ENCODE measurements at regions not wholly inside any gene's neighbourhood (a gene's known extent, or its start where the extent isn't known, plus 50 kb on each side); places are given as distances from the start of the nearest gene placed in this dataset.
"Not testable (repeated sequence)": the region's sequence is repeated elsewhere in the genome, so short reads cannot be mapped to it uniquely, and the experiment has no call there.

- no peak for DNase-seq
These were observed 50.1 kb upstream of the BCL6 start for GRCh38 chr3:187795207-187795960.

- DNase-seq: no peak
These were observed 52.9 kb upstream of the BCL6 start for GRCh38 chr3:187798126-187798525.

- peak; percentile 55 for DNase-seq
These were observed 53.6 kb upstream of the BCL6 start for GRCh38 chr3:187798531-187799530.

GRCh38 chr3:187799942-187800641 is 54.8 kb upstream of the BCL6 start:
- no peak for DNase-seq

- DNase-seq: no peak
These were observed 55.9 kb upstream of the BCL6 start for GRCh38 chr3:187801152-187801551.

GRCh38 chr3:187802203-187802927 is 57.1 kb upstream of the BCL6 start:
- DNase-seq: no peak

GRCh38 chr3:187802928-187803259 is 57.6 kb upstream of the BCL6 start:
- DNase-seq: peak; percentile 56

GRCh38 chr3:187804120-187804744 is 59.0 kb upstream of the BCL6 start:
- no peak for DNase-seq

- no peak for DNase-seq
These were observed 59.5 kb upstream of the BCL6 start for GRCh38 chr3:187804745-187805121.

- no peak for DNase-seq
These were observed 60.5 kb upstream of the BCL6 start for GRCh38 chr3:187805774-187806173.

GRCh38 chr3:187807086-187807862 is 62.0 kb upstream of the BCL6 start:
- DNase-seq: no peak

GRCh38 chr3:187808527-187808895 is 63.2 kb upstream of the BCL6 start:
- no peak for DNase-seq

- DNase-seq: no peak
These were observed 64.3 kb upstream of the BCL6 start for GRCh38 chr3:187809612-187809991.

- no peak for DNase-seq
These were observed 64.8 kb upstream of the BCL6 start for GRCh38 chr3:187810021-187810446.

GRCh38 chr3:187811585-187812250 is 66.5 kb upstream of the BCL6 start:
- no peak for DNase-seq

GRCh38 chr3:187812496-187812895 is 67.2 kb upstream of the BCL6 start:
- no peak for DNase-seq

- DNase-seq: no peak
These were observed 67.9 kb upstream of the BCL6 start for GRCh38 chr3:187813198-187813597.

GRCh38 chr3:187817766-187818165 is 72.5 kb upstream of the BCL6 start:
- DNase-seq: not testable (repeated sequence)

GRCh38 chr3:187821616-187822317 is 76.5 kb upstream of the BCL6 start:
- no peak for DNase-seq

GRCh38 chr3:187822402-187822801 is 77.1 kb upstream of the BCL6 start:
- DNase-seq: no peak
